Central memory CD4-positive, alpha-beta T cell (primary cell): ENCODE measurements at regions not wholly inside any gene's neighbourhood (a gene's known extent, or its start where the extent isn't known, plus 50 kb on each side); places are given as distances from the start of the nearest gene placed in this dataset.

Experiments
- DNase-seq: peaks from one replicate; pipeline ENCODE4 v3.0.0; 2022

GRCh38 chr10:24149640-24150039, 59.3 kb upstream of the KIAA1217 start:
- DNase-seq = no peak

GRCh38 chr10:24150853-24151252, 58.1 kb upstream of the KIAA1217 start:
- DNase-seq = no peak

DNA sequence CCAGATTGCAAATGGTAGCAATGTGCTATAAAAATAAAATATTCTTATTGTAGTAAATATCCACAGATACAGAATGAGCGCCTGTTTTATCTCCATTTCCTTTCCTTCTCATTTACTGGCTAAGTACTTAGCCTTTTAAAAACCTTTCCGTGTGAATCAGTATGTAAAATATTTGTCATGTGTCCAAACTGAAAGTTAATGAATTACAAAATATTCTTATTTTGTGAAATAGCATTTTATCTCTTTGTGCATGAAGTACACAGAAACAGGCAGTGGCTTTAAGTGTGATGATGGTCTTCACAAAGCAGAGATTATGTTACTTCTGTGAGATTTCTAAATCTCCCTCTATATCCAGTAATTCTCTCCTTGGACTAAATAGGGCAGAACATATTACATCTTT, 56.7 kb upstream of the KIAA1217 start:
- no peak for DNase-seq

DNA sequence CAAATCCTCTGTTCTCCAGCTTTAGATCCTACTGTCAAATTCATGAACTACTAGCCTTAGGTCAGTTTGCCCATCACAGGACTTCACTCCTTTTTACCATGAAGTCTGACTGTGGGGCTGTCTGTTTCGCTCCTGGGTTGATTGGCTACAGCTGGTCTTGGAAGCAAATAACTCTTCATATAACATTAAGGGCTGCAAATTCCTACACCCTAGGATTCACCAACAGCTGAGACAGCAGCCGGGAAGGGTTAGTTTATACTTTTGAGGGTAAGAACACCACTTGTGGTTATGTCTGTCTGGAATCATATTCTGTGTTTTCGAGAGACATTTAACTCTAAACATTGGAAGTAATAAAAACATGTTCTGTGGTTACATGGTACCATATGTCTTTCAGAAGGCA, 55.9 kb upstream of the KIAA1217 start:
- DNase-seq = no peak

- no peak for DNase-seq
These were observed 55.4 kb upstream of the KIAA1217 start for GRCh38 chr10:24153537-24153936.

DNA sequence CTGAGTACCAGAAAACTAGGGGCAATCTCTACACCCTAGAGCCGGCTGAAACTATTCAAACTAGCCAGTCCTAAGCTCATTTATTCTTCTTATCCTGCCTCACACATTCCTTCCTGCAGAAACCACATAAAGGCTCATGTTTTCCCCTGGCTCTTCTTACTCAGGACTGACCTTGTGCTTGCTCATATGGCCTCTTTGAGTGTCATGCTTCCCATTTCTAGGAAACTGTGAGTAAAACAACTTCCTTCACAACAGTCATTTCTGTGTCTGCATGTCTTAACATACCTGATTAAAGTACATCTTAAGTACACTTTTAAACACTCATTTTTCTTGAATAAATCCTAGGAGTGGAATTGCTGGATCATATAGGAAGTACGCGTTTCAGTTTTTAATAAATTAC, 52.3 kb upstream of the KIAA1217 start:
- DNase-seq = no peak

GRCh38 chr10:24157567-24157966, 51.4 kb upstream of the KIAA1217 start:
- no peak for DNase-seq
